H1 (cell line): ENCODE measurements at regions not wholly inside any gene's neighbourhood (a gene's known extent, or its start where the extent isn't known, plus 50 kb on each side); places are given as distances from the start of the nearest gene placed in this dataset.

Source experiments
- CTCF ChIA-PET: fragments of 300-600 bp; sonication (Branson Sonifier 250); formaldehyde crosslinking; loops from one replicate; lab custom pipeline; 2021; ENCODE audit not compliant: partially characterized antibody; lab: Charles Lee
- POLR2A ChIA-PET: fragments of 300-600 bp; sonication (Branson Sonifier 250); formaldehyde crosslinking; loops from one replicate; lab custom pipeline; 2021; ENCODE audit warnings: inconsistent platforms; ENCODE audit not compliant: partially characterized antibody; lab: Charles Lee
- DNase-seq, 2 experiments: peaks; one replicate each; pipeline versions ENCODE4 v3.0.0 to v3.0.0-alpha.2; 2010 to 2022; ENCODE audit warnings: low spot score in 2 of 2, low read depth in 1 of 2, mixed read lengths in 1 of 2
- FAIRE-seq: peaks from 2 replicates; lab custom pipeline; 2011; peaks lifted over from hg19 to GRCh38; lab: Jason Lieb, UNC
- H2AFZ ChIP-seq: 2 replicates; pipeline ENCODE4 v1.8.1; 2012; ENCODE audit warnings: low read length, inconsistent platforms
- H2AK5ac ChIP-seq: 2 replicates; pipeline ENCODE4 v1.6.1; 2013; ENCODE audit warnings: low read depth, low read length
- H2BK120ac ChIP-seq: replicated peaks from 2 replicates; pipeline ENCODE3; 2013; ENCODE audit warnings: low read depth, low read length, inconsistent platforms
- H2BK12ac ChIP-seq: 2 replicates; pipeline ENCODE4 v1.6.1; 2013; ENCODE audit warnings: low read depth, low read length
- H2BK15ac ChIP-seq: 2 replicates; pipeline ENCODE4 v1.6.1; 2013; ENCODE audit warnings: low read length
- H2BK20ac ChIP-seq: 2 replicates; pipeline ENCODE4 v1.6.1; 2013; ENCODE audit warnings: low read length
- H2BK5ac ChIP-seq: 2 replicates; pipeline ENCODE4 v1.6.1; 2013; ENCODE audit warnings: low read depth, low read length
- H3K14ac ChIP-seq: 2 replicates; pipeline ENCODE4 v1.6.1; 2013; ENCODE audit warnings: inconsistent platforms; ENCODE audit not compliant: insufficient read length
- H3K18ac ChIP-seq: 2 replicates; pipeline ENCODE4 v1.6.1; 2013; ENCODE audit warnings: low read length; ENCODE audit errors: extremely low read depth
- H3K23ac ChIP-seq: 2 replicates; pipeline ENCODE4 v1.6.1; 2013; ENCODE audit warnings: inconsistent platforms; ENCODE audit not compliant: insufficient read length
- H3K23me2 ChIP-seq: 2 replicates; pipeline ENCODE4 v1.6.1; 2013; ENCODE audit warnings: low read depth, low read length
- H3K27ac ChIP-seq: 2 replicates; pipeline ENCODE4 v1.6.1; 2011; ENCODE audit warnings: low read depth, low read length, inconsistent platforms
- H3K27me3 ChIP-seq, 4 experiments: replicated peaks in 1 of 4; 1 replicate in 1 of 4; 2 replicates in 3 of 4; pipeline versions ENCODE4 v1.6.1 to v1.8.1; 2011 to 2013; ENCODE audit warnings: low read length in 3 of 4, mild to moderate bottlenecking in 3 of 4, inconsistent platforms in 2 of 4, mixed read lengths in 2 of 4, moderate library complexity in 1 of 4; ENCODE audit not compliant: control insufficient read depth in 3 of 4, insufficient read depth in 3 of 4; ENCODE audit errors: extremely low read depth in 1 of 4
- H3K36me3 ChIP-seq, 4 experiments: 2 replicates each; pipeline versions ENCODE4 v1.6.1 to v1.8.1; 2011 to 2013; ENCODE audit warnings: mild to moderate bottlenecking in 4 of 4, low read length in 3 of 4, moderate library complexity in 2 of 4, control low read depth in 1 of 4, inconsistent platforms in 1 of 4; ENCODE audit not compliant: insufficient read depth in 4 of 4, control insufficient read depth in 2 of 4
- H3K4ac ChIP-seq: replicated peaks from 2 replicates; pipeline ENCODE3; 2013; ENCODE audit warnings: low read length, low read depth, mixed read lengths, inconsistent platforms; ENCODE audit not compliant: insufficient read length
- H3K4me1 ChIP-seq, 4 experiments: replicated peaks in 1 of 4; 1 replicate in 1 of 4; 2 replicates in 3 of 4; pipeline versions ENCODE4 v1.6.1 to v1.8.1; 2011 to 2013; ENCODE audit warnings: low read length in 3 of 4, inconsistent platforms in 2 of 4, mixed read lengths in 1 of 4; ENCODE audit not compliant: insufficient read depth in 4 of 4, control insufficient read depth in 3 of 4
- H3K4me2 ChIP-seq, 2 experiments: 2 replicates each; pipeline versions ENCODE4 v1.6.1 to v1.8.1; 2011 to 2013; ENCODE audit warnings: low read depth in 2 of 2, low read length in 2 of 2, control low read depth in 1 of 2, inconsistent platforms in 1 of 2, mild to moderate bottlenecking in 1 of 2; ENCODE audit not compliant: insufficient read depth in 1 of 2
- H3K4me3 ChIP-seq, 4 experiments: fragments of 200-600, 300-600 bp in 1 of 4; sonication (generic), shearing (Covaris generic), sonication (Bioruptor Twin) in 1 of 4; 2 replicates each; pipeline versions ENCODE4 v1.5.1 to v1.8.1; 2011 to 2016; ENCODE audit warnings: low read length in 4 of 4, low read depth in 3 of 4, control low read depth in 2 of 4, inconsistent platforms in 2 of 4, mild to moderate bottlenecking in 2 of 4, mixed read lengths in 1 of 4, moderate library complexity in 1 of 4; ENCODE audit not compliant: insufficient read depth in 2 of 4; ENCODE audit errors: extremely low read depth in 1 of 4
- H3K56ac ChIP-seq: replicated peaks from 2 replicates; pipeline ENCODE3; 2013; ENCODE audit warnings: low read depth, mild to moderate bottlenecking, mixed read lengths, low read length, inconsistent platforms; ENCODE audit not compliant: insufficient read length
- H3K79me1 ChIP-seq: 2 replicates; pipeline ENCODE4 v1.6.1; 2013; ENCODE audit warnings: low read depth, low read length, control low read depth
- H3K79me2 ChIP-seq, 2 experiments: 2 replicates each; pipeline versions ENCODE4 v1.6.1 to v1.8.1; 2012 to 2013; ENCODE audit warnings: low read length in 2 of 2, mild to moderate bottlenecking in 2 of 2, inconsistent platforms in 1 of 2; ENCODE audit not compliant: insufficient read depth in 2 of 2, control insufficient read depth in 1 of 2
- H3K9ac ChIP-seq, 4 experiments: replicated peaks in 1 of 4; 1 replicate in 1 of 4; 2 replicates in 3 of 4; pipeline versions ENCODE4 v1.6.1 to v1.8.1; 2011 to 2013; ENCODE audit warnings: low read depth in 3 of 4, low read length in 3 of 4, control low read depth in 2 of 4, mild to moderate bottlenecking in 2 of 4, moderate library complexity in 2 of 4, inconsistent platforms in 1 of 4; ENCODE audit errors: extremely low read depth in 1 of 4
- H3K9me3 ChIP-seq, 2 experiments: 2 replicates each; pipeline versions ENCODE4 v1.6.1 to v1.8.1; 2012 to 2013; ENCODE audit warnings: mild to moderate bottlenecking in 2 of 2, moderate library complexity in 2 of 2, control low read depth in 1 of 2, inconsistent platforms in 1 of 2, low read depth in 1 of 2, low read length in 1 of 2, mixed read lengths in 1 of 2; ENCODE audit not compliant: insufficient read depth in 2 of 2
- H4K20me1 ChIP-seq, 2 experiments: replicated peaks in 1 of 2; 2 replicates each; pipeline versions ENCODE3 to v1.8.1; 2011 to 2013; ENCODE audit warnings: inconsistent platforms in 2 of 2, low read length in 2 of 2, mild to moderate bottlenecking in 1 of 2; ENCODE audit not compliant: insufficient read depth in 2 of 2, control insufficient read depth in 1 of 2
- H4K5ac ChIP-seq: 2 replicates; pipeline ENCODE4 v1.6.1; 2013; ENCODE audit warnings: low read length, low read depth, mixed read lengths, inconsistent platforms; ENCODE audit not compliant: insufficient read length
- H4K8ac ChIP-seq: 2 replicates; pipeline ENCODE4 v1.8.0; 2013; ENCODE audit warnings: mild to moderate bottlenecking, moderate library complexity, low read length, inconsistent platforms; ENCODE audit not compliant: insufficient read depth; ENCODE audit errors: extremely low read depth
- H4K91ac ChIP-seq: replicated peaks from 2 replicates; pipeline ENCODE3; 2013; ENCODE audit warnings: low read length, mixed read lengths, inconsistent platforms; ENCODE audit not compliant: insufficient read length
- GABPA ChIP-seq: IDR thresholded peaks from 2 replicates; pipeline ENCODE4 v1.6.1; 2011; ENCODE audit warnings: mild to moderate bottlenecking, low read length, moderate library complexity, borderline replicate concordance; ENCODE audit not compliant: insufficient read depth
- NRF1 ChIP-seq: IDR thresholded peaks from 2 replicates; pipeline ENCODE4 v1.6.1; 2011; ENCODE audit warnings: mild to moderate bottlenecking, low read depth, low read length, improper control_type of control experiment
- TAF7 ChIP-seq: optimal IDR thresholded peaks from 2 replicates; pipeline ENCODE3; 2011; ENCODE audit warnings: low read depth, mild to moderate bottlenecking, inconsistent platforms, low read length, moderate library complexity, borderline replicate concordance
- TBP ChIP-seq: IDR thresholded peaks from 2 replicates; pipeline ENCODE4 v1.6.1; 2011; ENCODE audit warnings: low read depth, low read length, improper control_type of control experiment
- YY1 ChIP-seq: IDR thresholded peaks from 2 replicates; pipeline ENCODE4 v1.6.1; 2011; ENCODE audit warnings: low read depth, mild to moderate bottlenecking, low read length
- ZNF274 ChIP-seq: IDR thresholded peaks from 2 replicates; pipeline ENCODE4 v1.7.0; 2012; ENCODE audit warnings: low read length, borderline replicate concordance; ENCODE audit errors: extremely low read depth
- WGBS, 2 experiments: shearing (Covaris generic) in 1 of 2; methylation state at CpG; one replicate each; pipeline versions ENCODE4 v1.1.6 to v1.1.7; 2013 to 2015; ENCODE audit warnings: low lambda C conversion rate in 2 of 2, mixed read lengths in 2 of 2, inconsistent platforms in 1 of 2, low coverage in 1 of 2, missing lambda C conversion rate in 1 of 2; ENCODE audit not compliant: insufficient replicate concordance in 2 of 2, insufficient coverage in 1 of 2, insufficient read length in 1 of 2; ENCODE audit errors: extremely low coverage in 1 of 2, missing lambda C conversion rate in 1 of 2; 5-methylcytosine and 5-hydroxymethylcytosine counted together
- TF ChIP-seq, protein P1 (sequence below): IDR thresholded peaks from 2 replicates; pipeline ENCODE4 v1.6.1; 2011; ENCODE audit warnings: low read length, improper control_type of control experiment

DNA sequence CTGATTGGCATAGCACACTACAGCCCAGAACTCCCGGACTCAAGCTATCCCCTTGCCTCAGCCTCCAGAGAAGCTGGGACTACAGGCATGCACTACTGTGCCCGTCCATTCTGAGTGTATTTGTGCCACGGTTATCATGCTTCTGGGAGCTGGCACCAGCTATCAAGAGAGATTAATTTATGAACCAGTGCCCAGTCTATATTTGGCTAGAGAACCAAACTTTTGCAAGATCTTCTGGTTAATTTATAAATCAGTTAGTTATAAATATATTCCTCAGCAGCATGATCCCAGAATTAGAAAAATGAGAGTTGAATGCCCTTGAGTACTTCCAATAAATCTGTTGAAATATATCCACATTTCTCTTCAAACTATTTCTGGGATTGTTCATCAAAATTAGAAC lies 67.5 kb upstream of the OR5AN1 start:
- CTCF ChIA-PET = interaction anchor here (1.5 kb wide), 3 partner anchors 85 to 109 kb away, joined by 3 to 4 read pairs (median 4); no protein-coding TSS in a partner anchor
- FAIRE-seq = no peak
- TF ChIP-seq, protein P1, sequence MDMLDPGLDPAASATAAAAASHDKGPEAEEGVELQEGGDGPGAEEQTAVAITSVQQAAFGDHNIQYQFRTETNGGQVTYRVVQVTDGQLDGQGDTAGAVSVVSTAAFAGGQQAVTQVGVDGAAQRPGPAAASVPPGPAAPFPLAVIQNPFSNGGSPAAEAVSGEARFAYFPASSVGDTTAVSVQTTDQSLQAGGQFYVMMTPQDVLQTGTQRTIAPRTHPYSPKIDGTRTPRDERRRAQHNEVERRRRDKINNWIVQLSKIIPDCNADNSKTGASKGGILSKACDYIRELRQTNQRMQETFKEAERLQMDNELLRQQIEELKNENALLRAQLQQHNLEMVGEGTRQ = no peak
- TF ChIP-seq NRF1 = no peak
- no peak for TF ChIP-seq YY1
- no peak for TF ChIP-seq TAF7
- TF ChIP-seq TBP = no peak
- TF ChIP-seq ZNF274 = no peak
- no peak for TF ChIP-seq GABPA

More for the DNA sequence above, 67.5 kb upstream of the OR5AN1 start:
- H3K79me1 ChIP-seq = no peaks in the 10 kb centered on the region
- H3K4ac ChIP-seq = no peak overlapping the region
- H3K56ac ChIP-seq = no peak overlapping the region
- no peak overlapping the region for H4K8ac ChIP-seq
- 91% methylated on average over 3 of the region's 3 CpGs; no CpG with 5 or more reads in 1 of the 2 experiments for WGBS, 2 experiments
- no peak overlapping the region for H3K4me3 ChIP-seq
- no peak overlapping the region for H3K14ac ChIP-seq
- H3K18ac ChIP-seq = no peak overlapping the region
- H2BK5ac ChIP-seq = no peak overlapping the region
- H3K36me3 ChIP-seq = no peaks in the 10 kb centered on the region
- no peak overlapping the region for H3K9ac ChIP-seq
- H3K4me2 ChIP-seq = no peak overlapping the region
- no peak overlapping the region for H2BK120ac ChIP-seq
- no peak overlapping the region for H3K27ac ChIP-seq
- no peak overlapping the region for H4K5ac ChIP-seq
- H2AK5ac ChIP-seq = no peak overlapping the region
- H4K20me1 ChIP-seq = no peaks in the 10 kb centered on the region
- 0 out of 4 replicates have a peak, but pooled peaks cover 0 to 3% of the 10 kb centered on the region in 2 experiments for H3K9me3 ChIP-seq
- H2AFZ ChIP-seq = no peak overlapping the region
- H3K79me2 ChIP-seq = no peaks in the 10 kb centered on the region
- DNase-seq = no peak
- H2BK15ac ChIP-seq = no peak overlapping the region
- H2BK20ac ChIP-seq = no peak overlapping the region
- POLR2A ChIA-PET = no interaction called here
- no peak overlapping the region for H4K91ac ChIP-seq
- H3K4me1 ChIP-seq = no peaks in the 10 kb centered on the region
- no peak overlapping the region for H2BK12ac ChIP-seq
- H3K23me2 ChIP-seq = no peaks in the 10 kb centered on the region
- H3K23ac ChIP-seq = no peak overlapping the region
- H3K27me3 ChIP-seq = no peaks in the 10 kb centered on the region; a peak in 1 of 7 replicates
